ENCODE measurements at regions not wholly inside any gene's neighbourhood (a gene's known extent, or its start where the extent isn't known, plus 50 kb on each side); places are given as distances from the start of the nearest gene placed in this dataset.
A peak's percentile ranks its signal among the peaks of the same experiment; 100 is the strongest.

DNA sequence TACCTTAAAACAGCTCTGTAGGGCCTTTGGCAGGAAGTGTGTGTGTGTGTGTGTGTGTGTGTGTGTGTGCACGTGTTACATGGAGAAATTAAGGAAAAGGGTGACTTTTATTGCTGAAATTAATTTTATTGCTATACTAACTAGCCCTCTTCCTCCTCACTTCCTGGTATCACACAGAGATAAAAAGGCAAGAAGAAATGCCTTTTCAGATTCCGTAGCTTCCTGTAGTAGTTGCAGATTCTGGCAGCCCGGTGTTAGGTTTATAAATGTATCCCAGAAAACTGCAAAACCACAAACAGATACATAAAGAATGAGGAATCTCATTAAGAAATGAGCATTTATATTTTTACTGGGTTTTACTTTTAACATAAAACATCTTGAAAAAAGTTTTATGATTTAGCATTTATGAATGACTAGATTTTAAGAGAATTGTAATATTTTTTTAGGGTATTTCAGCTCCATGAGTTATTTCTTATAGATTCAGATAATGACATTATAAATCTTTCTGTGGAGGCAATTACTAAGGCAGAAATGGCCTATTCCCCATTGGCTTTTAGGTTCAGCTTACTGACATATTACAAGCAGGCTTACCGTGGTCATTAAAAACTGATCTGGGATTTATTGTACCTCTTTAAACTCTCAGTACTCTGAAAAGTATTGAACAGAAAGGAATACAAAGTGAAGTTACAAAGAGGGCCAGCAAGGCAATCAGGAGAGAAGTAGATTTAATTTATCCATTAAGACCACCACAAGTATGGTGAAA lies 249.1 kb upstream of the TSHZ2 start:
- no peak for DNase-seq

DNA sequence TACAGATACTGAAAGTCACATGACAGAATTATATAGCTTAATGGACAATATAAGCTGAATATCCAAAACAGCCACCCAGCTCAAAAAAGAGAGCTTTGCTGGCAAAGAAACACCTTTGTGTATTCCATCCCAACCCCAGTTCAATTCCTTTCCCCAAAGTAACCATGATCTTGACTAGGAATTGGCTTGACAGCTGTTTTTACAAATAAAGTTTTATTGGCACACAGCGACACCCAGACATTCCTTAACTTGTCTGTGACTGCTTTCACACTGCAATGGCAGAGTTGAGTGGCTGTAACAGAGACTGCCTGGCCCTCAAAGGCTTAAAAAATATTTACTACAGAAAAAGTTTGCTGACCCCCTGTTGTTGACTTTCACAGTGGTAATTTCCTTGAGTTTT lies 264.0 kb upstream of the TSHZ2 start:
- DNase-seq = no peak

DNA sequence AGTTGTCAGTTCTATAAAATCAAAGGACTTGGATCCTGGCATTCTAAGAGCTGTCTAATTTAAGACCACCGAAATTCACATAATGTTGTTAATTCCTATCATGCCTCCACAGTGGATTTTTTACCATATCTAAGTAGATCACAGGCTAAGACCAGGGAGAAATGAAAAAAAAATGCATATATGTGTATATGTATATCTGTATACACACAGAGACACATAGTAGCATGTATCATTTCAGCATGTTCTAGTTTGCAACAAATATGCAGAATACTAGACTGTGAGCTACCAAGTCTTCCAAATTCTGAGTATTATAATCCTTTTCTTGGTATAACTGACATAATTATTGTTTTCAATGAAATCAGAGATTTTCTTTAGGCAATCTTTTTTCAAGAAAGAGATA lies 267.6 kb upstream of the TSHZ2 start:
- DNase-seq = no peak

DNA sequence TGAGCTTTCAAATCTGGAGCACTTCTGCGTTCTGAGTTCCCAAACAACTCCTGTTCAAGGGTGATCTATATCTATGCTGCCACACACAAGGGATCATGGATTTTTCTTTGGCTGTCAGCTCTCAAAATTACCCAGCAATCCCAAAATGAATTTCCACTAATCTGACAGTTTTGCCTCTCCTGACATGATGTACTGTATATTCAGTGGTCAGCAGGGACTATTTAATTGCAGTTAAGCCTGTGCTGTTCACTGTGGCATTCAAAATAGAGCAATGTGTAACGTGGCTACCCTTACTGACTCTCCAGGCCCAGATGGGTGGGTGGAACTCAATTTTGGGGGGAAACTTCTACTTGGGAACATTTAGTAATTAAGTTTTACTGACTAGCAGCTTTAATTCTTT lies 283.8 kb upstream of the TSHZ2 start:
- no peak for DNase-seq

DNA sequence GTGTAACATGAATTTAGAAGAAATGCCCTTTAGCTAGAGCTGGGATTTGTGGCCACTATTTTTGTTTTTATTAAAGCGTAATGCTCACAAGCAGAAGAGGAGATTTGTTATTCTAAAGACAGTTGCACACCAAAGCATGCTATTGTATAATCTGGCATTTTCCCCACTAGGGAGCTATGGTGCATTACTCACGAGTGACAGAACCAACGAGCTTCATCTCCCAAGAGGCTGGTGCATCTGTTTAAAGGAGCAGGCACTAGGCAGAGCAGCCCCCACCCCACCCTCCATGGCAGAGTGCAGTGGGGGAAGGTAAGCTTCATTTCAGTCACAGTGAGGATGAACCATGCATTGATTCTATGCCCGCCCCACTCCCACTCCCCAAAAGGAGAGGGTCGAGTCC lies 287.3 kb upstream of the TSHZ2 start:
- no peak for DNase-seq

DNA sequence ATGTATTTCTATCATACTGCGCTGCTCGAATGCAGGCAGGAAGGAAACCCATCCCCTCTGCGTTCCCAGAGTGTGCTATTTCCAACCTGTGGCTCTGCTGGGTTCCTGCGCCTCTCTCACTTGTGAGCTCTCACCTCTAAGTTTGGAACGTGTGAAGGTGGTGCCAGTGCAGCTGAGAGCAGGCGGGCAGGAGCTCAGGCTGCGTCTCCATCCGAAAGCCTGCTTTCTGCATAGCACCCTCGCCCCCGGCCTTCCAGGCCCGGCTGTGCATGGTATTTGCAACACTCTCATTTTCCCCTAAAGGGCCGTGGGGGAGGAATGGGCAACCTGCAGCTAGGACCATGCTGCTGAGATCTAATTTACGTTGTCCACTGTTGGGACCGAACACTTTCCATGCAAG lies 288.0 kb upstream of the TSHZ2 start:
- DNase-seq = no peak

DNA sequence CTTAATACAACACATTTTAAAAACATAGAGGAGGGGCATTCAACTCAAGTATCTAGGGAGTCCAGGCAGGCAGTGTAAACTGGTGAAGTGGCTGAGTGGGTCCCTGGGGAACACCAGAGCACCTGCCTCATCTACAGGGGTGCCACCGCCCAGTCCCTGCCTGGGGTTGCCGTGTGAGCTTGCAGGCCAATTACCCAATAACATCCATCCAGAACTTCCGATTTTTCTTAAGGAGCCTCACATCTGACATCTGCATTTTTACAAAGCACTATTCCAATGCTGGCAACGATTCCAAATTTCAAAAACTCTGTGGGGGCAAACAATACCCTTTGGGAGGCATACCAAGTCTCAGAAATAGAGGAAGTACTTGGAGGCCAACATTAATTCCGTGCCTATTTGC lies 288.4 kb upstream of the TSHZ2 start:
- DNase-seq = peak in 3 of 4 experiments; percentile 9 to 15 (median 11)

DNA sequence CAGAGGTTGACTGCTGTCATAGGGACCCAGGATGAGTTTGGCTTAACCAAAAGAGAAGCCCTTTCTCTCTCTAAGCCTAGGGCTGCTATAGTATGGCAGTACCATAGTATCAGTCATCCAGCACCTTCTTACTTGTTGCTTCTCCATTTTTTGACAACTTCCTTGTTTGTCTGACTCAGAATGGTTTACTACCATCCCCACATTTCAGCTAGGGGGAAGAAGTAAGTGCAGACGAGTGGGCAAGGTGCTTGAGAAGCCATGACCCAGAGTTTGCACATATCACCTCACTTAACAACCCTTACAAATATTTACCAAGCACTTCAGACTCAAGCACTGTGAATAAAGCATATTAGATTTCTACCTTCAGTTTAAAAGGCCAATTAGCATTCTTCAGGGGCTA lies 289.9 kb upstream of the TSHZ2 start:
- DNase-seq = peak; percentile 31 to 79 (median 51)

DNA sequence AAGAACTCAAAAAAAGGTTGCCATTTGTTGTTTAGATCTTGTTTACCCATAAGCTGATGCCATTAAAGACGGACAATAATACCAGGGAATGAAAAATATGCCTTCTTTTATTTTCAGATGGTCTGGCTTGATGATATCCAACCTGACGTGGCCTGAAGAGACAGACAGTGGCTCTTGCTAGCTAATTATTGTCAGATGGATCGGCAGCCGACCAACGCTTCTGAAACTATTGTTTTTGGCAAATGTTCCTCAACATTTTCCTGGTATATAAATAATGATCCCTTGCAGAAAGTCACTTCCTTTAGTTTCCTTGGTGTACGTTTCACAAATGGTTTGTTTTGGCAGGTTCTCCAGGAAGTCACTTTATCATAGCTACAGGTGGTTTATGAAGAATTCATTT lies 290.9 kb upstream of the TSHZ2 start:
- DNase-seq = no peak

DNA sequence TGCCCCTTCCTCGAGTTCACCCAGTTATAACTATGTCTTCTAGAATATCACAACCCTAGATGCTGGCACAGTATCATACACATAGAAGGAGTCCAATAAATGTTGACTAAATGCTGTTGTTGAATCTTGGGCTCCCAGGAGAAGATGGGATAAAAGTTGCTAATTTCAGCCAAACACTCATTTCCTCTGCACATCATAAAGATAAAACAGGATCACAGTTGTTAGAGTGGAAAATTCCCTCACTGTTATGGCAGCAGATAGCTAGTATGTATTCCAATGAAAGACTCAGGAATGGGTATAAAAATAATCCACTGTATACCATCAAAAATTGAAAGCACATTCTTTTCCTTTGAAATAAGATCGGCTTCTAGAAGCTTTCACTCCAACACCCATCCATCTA lies 294.9 kb upstream of the TSHZ2 start:
- no peak for DNase-seq

DNA sequence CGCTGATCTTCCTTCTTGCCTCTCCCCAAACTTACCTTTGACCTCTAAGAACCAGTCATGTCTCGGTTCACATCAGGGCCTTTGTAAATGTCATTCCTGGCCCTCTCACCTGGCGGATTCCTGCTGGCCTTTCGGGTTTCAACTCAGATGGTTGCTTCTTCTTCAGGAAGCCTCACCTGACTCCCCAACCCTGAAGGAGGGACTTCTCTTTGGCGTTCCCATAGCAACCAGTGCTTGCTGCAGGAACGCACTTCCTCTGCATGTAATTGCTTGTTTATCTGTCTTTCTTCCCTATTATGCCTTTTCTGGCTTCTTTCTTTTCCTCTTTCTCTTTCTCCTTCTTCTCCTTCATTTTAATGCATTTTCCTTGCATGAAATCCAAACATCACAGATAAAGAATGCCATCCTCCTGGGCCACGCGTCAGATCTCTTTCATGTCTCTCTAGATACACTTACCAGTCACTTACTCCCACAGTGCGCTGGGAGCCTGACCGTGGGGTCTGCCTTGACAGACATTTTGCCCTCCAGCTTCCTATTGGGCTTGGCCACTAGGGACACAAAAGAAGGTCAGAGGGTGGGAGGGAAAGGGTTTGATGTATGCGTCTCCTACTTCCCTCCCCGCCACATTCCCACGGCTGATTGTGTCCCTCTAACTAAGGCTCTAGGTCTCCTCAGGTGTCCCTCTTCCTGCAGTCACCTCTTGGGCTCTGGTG lies 295.7 kb upstream of the TSHZ2 start:
- peak in 3 of 4 experiments; percentile 43 to 57 (median 44) for DNase-seq

DNA sequence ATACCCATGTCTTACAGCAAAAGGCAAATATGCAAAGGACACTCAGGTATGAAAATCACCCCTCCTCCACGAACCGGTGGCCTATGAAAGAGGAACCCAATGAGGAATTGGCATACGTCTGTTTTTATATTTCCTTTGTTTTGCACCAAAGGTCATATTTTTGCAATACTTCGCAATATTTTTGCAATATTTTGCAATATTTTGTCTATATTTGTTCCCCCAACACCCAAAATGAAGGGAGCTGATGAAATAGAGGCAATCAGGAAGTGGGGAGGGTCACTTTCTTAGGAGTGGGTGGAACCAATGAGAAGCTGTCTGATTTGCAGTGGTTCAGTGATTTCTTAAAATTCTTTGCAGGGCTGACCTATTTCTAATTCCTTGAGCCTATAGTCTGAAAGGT lies 296.8 kb upstream of the TSHZ2 start:
- DNase-seq = peak; percentile 43 to 85 (median 65)

DNA sequence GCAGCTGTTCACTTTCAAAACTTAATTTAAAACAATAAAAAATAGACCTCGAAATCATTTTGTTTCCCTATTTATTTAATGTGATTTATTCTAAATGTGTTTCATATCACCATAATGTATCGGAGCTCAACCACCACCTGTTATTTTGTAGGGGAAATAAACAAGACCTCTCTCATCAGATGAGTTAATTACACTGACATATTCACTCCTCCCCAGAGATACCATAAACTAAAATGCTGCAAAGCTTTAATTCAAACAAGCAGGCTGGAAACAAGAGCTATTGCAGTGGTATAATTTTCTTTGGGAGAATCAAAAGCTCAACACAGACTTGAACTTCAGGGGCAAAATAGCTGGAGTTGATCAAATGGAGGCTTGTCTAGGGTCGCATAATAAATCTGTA lies 303.5 kb upstream of the TSHZ2 start:
- no peak for DNase-seq

DNA sequence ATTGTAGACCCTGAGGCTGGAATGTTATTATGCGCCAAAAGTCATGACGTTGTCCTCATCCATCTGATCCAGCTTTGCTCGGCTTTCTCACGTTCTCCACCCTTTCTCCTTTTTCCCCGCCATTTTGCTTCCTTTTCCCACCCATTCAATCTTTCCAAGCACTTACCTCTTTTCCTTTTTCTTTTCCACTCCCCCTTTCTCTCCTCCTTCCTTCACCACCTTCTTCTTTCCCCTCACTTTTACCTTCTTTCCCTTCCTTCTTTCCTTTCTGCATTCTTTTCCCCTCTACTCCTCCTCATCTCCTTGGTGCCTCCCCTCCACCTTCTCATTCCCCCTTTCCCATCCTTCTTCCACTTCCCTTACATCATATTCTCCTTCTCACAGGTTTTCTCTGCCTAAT lies 304.8 kb upstream of the TSHZ2 start:
- DNase-seq = no peak

DNA sequence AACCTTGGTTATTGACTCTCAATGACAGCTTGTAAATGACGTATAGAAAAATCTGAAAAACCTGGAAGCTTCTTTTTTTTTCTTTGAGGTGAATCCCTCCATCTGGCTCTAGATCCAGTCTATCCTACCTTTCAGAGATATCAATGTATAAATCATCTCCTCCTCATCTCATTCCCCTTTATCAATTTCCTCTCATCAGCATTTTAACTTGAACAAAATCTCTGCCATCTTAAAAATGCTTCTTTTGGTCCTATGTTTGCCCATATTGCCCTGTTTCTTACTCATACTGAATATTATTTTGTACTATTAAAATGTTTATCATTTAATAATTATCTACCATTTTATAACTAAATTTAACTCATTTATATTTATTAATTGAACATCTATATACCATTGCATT lies 306.7 kb upstream of the TSHZ2 start:
- no peak for DNase-seq

DNA sequence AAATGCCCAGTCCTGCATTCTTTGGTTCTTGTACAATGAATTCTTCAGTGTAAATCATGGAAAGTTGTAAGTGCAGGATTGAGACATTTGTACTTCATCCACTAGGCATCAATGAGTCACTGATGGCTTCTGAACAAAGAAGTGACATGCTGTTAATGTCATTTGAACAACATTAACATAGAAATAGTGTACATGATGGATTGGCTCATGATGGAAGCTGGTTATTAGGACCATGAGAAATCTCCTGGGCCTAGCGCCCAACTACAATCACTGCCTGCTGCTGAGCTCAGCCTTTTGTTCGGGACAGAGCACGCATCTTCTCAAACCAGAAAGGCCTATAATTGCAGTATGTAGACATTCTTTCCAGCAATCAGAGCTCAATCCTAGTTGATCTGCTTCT lies 316.8 kb upstream of the TSHZ2 start:
- DNase-seq = no peak

DNA sequence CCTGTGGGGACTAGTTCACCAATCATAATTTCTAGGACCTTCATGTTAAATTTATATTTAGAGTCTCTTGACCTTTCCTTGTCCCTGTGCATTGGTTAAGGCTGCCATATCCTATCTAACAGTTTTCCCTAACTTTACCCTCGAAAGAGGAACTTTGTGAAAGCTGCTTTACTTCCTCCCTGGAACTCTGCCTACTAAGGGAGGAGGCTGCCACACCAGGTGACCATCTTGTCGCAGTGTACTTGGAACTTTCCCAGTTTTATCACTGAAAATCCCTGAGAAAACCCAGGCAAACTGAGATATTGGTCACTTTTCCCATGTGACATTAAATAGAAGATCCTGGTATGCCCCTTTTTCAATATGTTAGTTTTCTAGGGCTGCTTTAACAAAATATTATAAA lies 317.6 kb upstream of the TSHZ2 start:
- DNase-seq = peak in 3 of 4 experiments; percentile 23 to 38 (median 35)

DNA sequence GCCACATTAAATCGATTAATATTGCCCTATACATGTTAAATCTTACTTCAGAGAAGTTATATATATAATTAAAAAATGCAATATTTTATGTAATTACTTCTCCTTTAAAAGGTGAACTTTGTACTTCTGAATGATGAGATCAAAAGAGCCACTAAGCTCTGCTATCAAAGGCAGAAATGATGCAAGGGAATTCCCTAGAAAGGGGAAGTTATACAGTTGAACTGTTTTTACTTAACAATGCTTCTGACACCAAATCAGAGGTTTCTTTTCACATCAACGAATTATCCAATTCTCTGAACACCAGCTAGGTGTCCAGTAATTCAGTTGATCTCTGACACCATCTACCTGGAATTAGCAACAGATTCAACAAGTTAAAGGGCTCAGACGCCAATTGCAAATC lies 319.9 kb upstream of the TSHZ2 start:
- peak in 3 of 4 experiments; percentile 10 to 52 (median 52) for DNase-seq

DNA sequence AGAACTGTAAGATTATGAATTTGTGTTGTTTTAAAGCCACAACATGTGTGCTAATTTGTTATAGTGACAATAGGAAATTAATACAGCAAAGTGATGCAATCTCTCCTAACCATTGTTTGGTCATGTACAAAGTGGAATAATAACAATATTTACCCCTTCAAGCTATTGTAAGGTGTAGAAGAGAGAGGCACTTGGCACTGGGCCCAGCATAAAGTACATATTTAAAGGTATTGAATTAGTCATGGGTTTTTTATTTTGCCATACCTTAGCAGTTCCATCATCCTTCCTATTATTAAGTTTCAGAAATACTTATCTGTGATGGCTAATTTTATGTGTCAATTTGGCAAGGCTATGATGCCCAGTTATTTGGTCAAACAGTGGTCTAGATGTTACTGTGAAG lies 322.4 kb upstream of the TSHZ2 start:
- DNase-seq = no peak

DNA sequence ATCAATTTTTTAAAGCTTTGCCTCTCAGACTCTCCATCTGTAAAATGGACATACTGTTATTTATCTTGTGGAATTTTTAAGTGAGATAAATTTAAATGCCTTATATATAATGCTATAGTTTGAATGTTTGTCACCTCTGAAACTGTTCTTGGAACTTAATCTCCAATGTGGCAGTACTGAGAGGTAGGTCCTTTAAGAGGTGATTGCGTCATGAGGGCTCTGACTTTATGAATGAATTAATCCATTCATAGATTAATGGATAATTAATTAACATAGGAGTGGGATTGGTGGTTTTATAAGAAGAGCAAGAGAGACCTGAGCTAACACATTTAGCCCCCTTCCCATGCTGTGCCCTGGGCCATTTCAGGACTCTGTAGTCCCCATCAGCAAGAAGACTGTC lies 326.3 kb upstream of the TSHZ2 start:
- DNase-seq = no peak

DNA sequence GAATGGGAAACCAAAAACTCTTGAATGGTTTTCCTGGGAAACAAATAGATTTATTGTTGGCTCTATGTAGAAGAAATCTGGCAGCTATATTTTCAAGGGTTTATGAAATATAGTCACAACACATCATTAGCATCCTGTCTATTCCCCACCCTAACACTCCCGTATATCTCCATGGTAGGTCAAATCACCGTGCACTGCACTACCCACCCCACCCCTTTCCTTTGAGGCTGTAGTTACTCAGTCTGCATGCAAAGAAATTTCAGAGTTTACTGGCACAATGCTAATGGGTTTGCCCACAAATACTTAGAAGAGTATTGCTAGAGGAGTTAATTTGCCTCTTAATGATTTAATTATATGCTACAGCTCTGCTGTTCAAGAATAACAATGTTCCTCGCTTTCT lies 329.1 kb upstream of the TSHZ2 start:
- no peak for DNase-seq

DNA sequence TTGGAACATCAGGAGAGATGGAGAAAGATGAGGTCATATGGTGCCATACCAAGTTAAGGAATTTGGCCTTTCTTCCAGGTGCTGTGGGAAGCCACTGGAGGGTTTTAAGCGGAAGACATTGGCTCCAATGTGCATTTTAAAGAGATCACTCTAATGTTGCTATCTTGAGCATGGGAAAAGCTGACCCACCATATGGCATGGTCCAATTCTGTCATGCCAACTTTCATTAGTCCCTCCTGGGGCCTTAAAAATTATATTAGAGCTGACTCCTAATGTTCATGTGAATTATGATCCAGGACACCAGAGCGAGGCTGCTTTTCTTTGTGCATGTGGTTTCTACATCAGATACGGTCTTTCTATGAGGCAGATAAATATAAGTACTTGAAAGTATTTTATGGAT lies 335.0 kb upstream of the TSHZ2 start:
- DNase-seq = no peak

DNA sequence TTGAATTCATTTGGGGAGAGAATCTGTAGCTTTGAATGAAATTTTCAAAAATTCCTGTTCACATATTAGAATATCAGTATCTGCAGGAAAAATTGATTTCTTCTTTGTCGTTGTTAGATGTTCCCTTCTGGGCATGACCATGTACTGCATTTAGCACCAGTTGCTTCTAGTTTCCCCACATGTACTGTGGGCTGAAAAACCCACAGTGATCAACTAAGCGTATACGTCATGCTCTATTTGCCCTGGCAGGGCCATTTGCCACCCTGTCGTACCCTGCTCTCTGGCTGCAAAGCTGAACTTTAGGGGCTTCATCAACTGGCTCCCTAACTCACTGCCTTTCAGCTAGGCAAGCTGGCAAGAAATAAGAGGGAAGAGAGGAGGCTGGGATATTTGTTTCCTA lies 340.7 kb upstream of the TSHZ2 start:
- no peak for DNase-seq

DNA sequence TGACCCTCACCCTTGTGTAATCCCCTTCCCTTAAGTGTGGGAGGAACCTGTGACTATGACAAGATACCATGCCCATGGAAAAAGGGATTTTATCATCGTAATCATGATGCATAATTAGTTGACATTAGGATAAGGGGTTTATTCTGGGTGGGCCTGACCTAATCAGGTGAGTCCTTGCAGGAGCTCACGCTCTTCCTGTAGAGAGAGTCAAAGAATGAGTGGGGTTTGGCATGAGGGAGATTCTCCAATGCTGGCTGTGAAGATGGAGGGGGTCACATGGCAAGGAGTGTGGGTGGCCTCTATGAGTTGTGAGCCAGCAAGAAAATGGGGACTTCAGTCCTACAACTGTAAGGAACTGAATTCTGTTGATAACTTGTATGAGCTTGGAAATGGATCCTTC lies 342.0 kb upstream of the TSHZ2 start:
- DNase-seq = no peak

DNA sequence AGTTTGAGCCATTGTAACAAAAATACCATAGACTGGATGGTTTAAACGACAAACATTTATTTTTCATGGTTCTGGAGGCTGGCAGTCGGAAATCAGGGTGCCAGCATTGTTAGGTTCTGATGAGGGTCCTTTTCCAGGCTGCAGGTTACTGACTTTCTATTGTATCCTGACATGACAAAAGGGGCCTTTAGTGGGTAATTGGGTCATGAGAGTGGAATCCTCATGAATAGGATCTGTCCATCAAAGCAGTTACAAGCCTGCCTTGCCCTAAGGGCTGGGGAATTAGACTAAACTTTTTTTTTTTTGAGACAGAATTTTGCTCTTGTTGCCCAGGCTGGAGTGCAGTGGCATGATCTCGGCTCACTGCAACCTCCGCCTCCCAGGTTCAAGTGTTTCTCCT lies 347.9 kb upstream of the TSHZ2 start:
- no peak for DNase-seq
